ENCODE measurements at regions not wholly inside any gene's neighbourhood (a gene's known extent, or its start where the extent isn't known, plus 50 kb on each side); places are given as distances from the start of the nearest gene placed in this dataset.
A peak's percentile ranks its signal among the peaks of the same experiment; 100 is the strongest.
"Not testable (repeated sequence)": the region's sequence is repeated elsewhere in the genome, so short reads cannot be mapped to it uniquely, and the experiment has no call there.

DNA sequence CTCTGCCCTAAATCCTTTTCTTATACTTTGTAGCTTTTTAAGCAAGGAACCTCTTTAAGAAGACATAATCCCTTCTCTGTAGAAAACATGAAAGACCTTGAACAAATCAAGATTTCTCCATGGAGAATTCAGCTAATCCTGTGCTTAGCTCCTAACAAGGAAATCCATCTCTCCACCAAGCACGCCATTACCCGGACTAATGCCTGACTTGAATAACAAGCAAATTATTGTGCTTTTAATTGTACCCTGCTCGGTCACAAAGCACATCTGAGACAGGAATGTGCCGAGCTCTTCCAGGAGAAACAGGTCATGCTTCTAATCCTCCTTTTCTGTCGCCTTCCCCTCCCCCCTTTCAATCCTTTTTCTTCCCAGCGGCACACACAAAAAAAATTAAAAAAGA, 141.3 kb downstream of the PSAT1 start:
- DNase-seq (ENCODE audit: low read depth in 2 of 2) = no peak

DNA sequence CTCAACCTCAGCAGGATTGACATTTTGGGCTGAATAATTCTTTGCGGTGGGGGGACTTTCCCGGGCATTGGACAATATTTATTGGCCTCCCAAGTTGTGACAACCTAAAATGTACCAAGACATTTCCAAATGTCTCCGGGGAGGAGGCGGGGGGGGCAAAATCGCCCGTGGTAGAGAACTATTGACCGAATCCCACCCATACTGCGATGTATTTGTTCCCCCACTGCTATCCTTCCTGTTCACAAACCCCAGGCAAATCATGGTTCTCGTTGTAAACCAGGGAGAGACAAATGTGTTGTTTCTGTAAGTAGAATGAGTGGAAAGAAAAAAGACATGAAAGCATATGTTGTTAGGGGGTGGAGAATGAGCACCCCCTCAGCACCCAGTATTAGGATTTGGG, 141.9 kb downstream of the PSAT1 start:
- no peak for DNase-seq (ENCODE audit: low read depth in 2 of 2)

DNA sequence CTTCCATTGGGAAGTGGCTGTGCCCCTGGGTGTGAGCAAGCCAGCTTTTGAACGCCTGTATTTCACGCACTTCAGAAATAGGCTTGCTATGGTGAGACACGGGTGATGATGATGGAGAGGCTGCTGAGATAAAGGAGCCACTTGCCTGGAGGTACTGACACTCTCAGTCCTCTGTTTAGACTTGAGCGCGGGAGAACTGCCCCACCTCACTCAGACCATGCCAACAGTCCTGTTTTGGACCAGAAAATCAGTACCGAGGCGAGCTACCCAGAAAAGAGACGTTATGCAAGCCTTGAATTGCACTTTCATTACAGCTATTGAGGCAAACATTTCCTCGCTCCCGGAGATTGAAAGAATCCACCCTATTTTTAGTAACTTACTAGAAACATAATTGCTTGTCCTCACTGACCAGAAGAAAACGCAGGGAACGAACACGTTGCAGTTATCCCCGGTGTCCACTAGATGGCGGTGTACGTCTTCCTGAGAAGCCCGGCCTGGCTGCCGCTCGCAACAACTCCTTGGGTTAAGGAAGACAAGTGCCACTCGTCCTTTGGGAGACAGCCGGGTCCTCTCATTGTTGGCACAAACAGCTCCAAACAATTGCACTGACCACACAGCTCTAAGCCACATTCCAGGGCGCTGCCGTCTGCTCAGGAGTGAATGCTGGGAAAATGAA, 142.4 kb downstream of the PSAT1 start:
- peak; percentile 80 to 84 for DNase-seq (ENCODE audit: low read depth in 2 of 2)

DNA sequence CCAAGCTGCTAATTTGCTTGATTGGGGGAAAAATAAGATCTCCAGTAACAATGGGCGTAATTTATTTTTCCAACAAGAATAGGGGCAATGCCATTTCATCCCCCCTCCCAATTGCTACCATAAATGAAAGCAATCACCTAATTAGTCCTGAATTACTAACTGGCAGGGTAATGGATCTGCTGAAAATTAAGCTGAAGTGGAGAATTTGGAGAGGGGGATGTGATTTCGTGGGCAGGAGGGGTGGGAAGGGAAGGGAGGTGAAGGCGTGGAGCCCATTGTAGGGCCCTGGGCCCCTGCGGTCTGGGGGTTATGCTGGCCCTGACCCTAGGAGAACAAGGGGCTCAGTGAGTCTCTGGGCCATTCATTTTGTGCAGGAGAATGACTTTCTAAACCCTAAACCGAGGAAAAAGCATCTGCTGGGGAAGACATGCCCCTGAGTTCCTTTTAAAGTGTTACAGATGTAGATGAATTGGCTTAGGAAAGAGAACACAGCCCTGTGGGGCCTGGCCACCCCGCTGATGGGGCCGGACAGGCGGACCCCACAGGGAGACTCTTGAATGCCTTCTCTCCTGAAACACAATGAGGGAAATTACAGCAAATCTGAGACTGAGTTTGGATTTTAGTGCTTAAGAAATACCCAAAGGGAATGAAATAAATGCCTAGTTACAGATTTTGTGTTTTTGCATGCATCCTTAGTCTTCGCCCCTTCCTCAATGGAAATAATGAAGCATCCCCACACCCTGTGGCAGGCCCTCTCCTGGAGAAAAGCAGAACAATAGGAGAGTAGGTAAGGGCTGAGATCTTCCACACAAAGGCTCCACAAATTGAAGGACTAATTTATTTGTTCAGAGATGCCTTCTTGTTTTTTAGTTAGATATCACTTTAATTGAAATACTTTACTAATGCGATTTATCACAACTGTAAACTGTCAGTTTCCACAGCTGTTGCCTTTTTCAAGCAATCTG, 143.2 kb downstream of the PSAT1 start:
- DNase-seq (ENCODE audit: low read depth in 2 of 2) = no peak

DNA sequence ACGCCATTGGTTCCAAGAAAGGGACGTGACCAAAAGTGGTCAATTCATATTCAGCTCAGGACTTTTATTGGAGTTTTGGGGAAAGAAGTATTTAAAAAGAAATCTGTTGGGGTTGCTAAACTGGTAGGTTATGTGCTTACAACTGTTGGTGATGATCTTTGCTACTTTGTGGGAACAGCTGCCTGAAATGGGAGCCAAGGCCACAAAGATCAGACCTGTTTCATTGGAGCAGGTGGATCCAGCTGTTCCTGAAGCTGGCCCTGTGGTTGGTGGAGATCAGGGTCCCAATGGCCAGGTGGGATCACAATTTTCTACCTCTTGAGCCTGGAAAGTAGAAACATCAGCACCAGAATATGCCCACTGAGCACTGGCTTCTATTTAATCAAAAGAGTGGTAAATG, 144.5 kb downstream of the PSAT1 start:
- DNase-seq (ENCODE audit: low read depth in 2 of 2) = no peak

DNA sequence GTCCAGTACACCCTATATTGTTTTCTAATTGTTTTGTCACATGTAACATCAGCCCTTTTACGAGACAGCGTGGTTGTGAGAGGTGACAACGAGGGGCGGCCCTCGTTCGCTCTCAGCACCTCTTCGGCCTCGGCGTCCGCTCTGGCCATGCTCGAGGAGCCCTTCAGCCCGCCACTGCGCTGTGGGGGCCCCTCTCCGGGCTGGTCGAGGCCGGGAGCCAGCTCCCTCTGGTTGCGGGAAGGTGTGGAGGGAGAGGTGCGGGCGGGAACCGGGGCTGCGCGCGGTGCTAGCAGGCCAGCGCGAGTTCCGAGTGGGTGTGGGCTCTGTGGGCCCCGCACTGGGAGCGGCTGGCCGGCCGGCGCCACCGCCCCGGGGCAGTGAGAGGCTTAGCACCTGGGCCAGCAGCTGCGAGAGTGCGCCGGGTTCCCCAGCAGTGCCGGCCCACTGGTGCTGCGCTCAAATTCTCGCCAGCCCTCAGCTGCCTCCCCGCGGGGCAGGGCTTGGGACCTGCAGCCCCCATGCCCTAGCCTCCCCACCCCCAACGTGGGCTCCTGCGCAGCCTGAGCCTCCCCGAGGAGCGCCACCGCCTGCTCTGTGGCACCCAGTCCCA, 145.0 kb downstream of the PSAT1 start:
- DNase-seq (ENCODE audit: low read depth in 2 of 2) = no peak

DNA sequence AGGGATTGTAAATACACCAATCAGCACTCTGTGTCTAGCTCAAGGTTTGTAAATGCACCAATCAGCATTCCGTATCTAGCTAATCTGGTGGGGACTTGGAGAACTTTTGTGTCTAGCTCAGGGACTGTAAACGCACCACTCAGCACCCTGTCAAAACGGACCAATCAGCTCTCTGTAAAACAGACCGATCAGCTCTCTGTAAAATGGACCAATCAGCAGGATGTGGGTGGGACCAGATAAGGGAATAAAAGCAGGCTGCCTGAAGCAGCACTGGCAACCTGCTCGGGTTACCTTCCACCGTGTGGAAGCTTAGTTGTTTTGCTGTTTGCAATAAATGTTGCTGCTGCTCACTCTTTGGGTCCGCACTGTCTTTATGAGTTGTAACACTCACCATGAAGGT, 145.7 kb downstream of the PSAT1 start:
- not testable (repeated sequence) for DNase-seq (ENCODE audit: low read depth in 2 of 2)

DNA sequence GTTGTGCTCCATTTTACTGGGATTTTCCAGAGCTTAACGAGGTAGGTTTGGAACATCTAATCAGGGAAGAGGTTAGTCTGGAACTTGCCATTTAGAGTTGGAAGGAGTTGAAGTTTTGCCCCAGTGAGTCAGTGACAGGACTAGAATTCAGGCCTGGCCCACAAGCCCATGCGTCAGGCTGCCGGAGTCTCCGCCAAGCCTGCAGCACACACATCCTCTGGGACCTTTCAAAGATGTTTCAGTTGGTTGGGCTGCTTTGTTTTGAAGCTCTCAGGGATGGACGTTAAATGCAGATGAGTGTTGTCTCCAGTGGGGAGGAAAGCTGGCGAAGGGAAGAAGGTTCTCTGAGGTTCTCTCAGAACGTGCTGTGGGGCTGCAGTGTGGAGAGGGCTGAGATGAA, 147.0 kb downstream of the PSAT1 start:
- no peak for DNase-seq (ENCODE audit: low read depth in 2 of 2)

DNA sequence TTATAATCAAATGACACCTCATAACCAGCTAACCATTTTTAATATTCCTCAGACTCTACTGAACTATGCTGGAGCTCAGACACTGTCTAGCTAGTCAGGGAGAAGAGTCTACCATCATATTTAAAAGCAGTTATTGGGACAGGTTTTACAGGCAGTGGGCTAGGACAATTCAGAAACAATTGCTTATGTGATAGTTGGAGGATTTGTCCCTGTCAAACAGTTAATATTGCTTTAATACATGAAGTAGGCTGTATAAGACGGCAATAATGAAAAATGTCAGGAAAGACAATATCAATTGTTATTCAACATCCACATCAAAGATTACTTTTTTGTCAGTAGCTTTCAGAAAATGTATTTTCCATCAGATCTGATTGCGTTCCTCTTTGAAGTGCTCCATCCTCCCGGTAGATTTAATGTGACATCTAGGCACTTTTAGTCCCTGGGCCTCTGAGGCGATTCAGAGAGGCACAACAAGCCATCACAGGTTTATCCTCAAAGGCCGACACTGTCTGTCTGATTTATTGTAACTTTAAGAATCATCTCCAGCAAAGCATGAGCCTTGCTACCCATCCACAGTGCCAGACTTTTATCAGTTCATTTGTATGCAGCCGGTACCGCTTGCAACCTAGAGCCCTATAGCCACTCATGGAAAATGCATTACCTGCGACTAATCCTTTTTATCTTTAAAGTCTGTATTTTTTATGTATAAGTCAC, 152.2 kb downstream of the PSAT1 start:
- DNase-seq (ENCODE audit: low read depth in 2 of 2) = no peak

DNA sequence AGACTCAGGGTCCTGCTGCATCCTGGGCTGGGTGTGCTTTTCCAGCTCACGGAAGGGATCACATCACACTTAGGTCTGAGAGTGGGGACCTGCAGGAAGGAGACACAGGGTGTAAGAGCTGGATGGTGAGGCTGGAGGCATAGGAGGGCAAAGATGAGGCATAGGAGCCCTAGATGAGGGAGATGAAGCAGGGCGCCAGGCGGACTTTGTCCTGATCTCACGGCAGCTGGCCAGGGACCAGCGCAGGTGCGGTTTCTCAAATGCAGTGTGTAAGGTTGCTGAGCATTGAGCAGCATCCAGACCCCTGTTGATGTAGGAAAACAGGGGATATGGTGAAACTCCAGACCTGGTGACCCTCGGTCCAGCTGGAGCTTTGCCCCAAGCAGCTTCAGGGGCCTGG, 156.5 kb downstream of the PSAT1 start:
- no peak for DNase-seq (ENCODE audit: low read depth in 2 of 2)

DNA sequence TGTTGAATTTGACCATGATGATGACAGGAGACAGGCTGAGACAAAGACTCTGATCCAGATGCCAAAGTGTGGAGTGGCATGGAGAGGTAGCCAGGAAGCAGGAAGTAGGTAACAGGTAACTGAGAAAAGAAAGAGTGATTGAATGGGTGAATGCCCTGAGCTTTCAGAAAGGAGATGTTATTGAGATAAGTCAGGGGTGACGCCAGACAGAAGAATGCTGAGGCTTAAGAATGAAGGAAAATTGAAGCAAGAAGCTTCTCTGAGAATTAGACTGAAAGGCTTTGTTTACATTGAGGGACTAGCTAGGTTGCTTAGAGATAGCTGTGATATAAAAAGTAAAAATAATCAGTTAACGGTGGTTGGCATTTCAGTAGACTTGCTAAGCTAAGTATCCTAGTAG, 165.7 kb downstream of the PSAT1 start:
- DNase-seq (ENCODE audit: low read depth in 2 of 2) = no peak

DNA sequence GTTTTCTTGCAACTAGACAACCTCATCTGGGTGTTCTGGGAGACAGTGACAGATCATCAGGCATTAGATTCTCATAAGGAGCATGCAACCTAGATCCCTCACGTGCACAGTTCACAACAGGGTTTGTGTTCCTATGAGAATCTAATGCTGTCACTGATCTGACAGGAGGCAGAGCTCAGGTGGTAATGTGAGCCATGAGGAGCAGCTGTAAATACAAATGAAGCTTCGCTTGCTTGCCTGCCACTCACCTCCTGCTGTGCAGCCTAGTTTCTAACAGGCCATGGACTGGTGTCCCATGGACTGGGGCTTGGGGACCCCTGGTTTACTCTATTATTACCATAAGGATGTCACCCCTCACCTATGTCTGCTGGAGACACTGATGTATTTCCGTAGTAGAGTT, 166.8 kb downstream of the PSAT1 start:
- DNase-seq (ENCODE audit: low read depth in 2 of 2) = no peak

DNA sequence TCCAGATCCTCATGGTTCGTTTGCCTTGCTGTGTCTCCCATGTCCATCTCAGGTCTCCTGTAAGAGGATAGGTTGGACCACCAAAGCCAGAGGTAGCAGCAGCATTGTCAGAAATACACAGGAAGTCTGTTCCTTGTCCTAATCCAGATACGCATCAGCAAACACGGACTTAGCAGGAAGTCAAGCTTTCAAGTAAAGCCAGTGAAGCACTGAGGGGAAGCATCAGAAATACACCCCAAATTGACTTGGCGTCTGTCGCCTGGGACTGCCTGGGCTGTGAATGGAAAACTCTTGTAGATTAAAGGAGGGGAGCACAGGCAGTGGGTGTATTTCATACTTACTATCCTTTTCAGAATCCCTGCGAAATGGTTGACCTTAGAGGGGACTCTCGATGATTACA, 171.3 kb downstream of the PSAT1 start:
- no peak for DNase-seq (ENCODE audit: low read depth in 2 of 2)

DNA sequence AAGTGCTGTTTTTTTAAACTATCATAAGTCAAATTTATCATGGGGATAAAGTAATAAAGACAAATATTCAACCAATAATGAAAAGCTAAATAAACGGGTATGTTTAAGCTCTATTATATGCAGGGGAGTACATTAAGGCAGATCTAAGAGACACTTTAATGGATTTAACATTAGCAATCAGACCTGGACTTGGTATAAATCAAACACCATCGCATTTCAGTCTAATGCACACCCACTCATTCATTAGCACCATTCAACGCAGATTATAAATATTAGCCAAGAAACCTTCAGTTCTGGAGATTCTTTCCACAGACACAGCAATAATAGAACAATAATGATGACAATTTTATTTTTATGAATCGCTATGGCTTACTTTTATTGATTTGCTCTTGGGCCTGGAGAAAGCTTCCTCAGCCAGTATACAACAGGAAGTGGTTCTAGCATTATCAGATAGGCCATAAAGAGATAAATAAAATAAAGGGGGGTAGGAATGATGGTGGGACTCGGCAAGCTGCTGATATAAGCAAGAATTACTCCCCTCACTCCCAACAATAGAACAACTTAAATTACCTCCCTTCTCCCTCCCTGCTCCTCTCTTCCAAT, 172.2 kb downstream of the PSAT1 start:
- no peak for DNase-seq (ENCODE audit: low read depth in 2 of 2)

DNA sequence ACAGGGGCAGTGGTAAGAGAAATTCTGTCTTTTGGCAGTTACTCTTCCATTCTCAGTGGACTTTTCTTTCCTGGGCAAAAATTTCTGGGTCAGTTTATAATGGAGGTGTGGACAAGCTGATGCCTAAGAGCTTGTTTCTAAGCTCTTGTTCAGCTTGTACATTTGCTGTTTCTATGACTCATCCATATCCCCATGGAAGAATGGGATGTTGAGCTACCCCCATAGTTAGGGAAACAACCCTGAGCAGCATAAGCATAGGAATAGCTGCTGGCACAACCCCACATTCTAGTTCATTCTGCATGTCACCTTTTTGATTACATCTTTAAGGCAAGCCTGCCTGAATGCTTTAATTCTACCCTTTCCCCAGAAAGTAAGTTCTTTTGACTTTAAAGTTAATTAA, 173.3 kb downstream of the PSAT1 start:
- DNase-seq (ENCODE audit: low read depth in 2 of 2) = no peak

DNA sequence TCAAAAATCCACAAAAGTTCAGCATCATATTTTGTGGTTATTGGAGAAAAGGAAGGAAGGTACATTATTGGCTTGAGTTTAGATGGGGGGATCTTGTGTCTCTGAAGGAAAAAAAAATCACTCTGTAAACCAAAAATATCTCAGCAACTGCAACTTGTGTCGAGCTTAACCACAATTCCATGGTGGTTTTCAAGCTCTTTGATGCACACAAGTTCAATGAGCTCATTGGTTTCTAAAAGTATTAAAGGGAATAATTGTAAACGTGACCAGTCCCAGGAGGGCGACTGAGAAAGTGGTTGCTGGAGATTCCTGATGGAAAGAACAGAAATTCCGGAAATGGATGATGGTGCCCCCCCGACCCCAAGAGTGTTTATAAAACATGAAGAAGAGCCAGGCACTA, 173.8 kb downstream of the PSAT1 start:
- no peak for DNase-seq (ENCODE audit: low read depth in 2 of 2)

DNA sequence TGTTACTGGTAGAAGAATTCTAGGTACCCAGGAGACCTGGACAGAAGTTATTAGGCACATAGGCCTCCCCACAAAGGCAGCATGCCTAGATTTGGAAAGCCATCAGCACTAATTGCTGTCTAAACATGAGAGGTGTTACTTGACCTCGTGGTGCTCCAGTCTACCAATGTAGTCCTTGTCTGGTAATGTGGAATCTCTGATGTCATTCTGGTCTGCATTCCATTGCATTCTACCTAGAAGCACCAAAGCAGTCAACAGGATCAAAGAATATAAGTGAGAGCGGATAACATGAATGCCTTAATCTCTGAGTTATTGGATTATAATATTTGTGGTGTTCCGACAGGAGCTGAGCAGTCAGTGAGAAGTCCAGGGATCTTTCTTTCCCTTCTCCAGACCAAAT, 175.2 kb downstream of the PSAT1 start:
- DNase-seq (ENCODE audit: low read depth in 2 of 2) = no peak

DNA sequence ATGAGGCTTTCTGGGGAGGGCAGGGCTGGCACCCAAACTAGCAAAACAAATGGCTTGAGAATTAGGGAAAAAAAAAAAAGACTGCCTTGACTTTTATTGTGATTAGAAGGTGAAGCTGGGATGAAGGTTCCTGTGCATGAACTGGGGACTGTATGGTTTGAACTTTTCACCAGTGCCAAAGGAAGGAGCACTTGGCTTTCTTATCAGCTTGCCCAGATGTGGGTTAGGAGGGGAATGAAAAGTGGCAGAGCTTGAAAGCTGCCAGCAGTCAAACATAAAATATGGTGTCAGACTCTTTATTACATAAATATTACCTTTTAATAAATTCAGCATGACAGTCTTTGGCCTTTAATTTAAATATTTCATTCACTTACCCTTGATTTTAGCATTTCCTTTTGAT, 182.5 kb downstream of the PSAT1 start:
- DNase-seq (ENCODE audit: low read depth in 2 of 2) = no peak

DNA sequence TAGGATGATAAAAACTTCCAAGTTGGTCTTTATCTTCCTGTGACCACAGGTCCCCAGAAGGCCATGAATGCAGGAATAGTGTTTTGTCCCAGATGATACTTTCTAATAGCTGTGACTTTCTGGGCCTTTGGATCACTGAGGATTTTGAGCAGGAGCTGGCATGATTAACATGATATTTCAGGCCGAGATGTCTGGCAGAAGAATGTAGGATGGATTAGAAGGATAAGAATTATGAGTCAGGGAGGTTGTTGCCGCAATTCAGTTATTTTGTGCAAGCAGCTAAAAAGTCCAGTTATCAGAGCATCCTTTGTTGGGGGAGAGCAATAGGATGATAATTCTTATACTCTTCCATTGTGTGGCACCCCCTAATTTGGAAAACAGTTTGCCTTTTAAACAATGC, 189.7 kb downstream of the PSAT1 start:
- DNase-seq (ENCODE audit: low read depth in 2 of 2) = no peak

DNA sequence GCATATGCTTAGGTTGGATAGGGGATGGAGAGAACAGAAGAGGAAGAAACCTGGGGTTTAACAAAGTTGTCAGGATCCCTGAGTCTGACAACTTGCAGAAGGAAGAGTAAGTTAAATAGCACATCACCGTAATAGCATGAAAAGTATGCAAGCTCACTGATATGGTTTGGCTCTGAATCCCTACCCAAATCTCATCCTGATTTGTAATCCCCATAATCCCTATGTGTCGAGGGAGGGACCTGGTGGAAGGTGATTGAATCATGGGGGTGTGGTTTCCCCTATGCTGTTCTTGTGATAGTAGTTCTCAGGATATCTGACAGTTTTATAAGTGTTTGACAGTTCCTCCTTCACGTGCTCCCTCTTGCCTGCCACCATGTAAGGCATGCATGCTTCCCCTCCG, 193.3 kb downstream of the PSAT1 start:
- DNase-seq (ENCODE audit: low read depth in 2 of 2) = no peak

DNA sequence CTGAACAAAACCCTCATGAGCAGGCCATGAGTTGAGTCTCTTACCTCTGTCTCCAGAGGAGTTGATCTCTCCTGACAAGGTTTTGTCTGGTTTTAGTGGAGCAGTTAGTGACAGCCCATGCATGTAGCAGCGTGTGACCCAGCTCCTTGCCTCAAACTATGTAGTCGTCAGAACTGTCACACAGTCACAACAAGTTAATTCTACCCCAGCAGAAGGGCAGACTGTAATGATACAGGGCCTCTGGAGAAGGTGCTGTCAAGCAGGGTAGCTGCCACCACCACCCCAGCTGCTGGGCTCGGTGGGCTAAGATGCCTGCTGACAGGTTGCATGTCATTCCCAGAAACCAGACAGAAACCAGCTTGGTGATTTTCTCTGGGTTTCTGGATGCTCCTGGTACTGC, 194.5 kb downstream of the PSAT1 start:
- no peak for DNase-seq (ENCODE audit: low read depth in 2 of 2)
